Glomerular endothelial cell (primary cell): ENCODE measurements at regions not wholly inside any gene's neighbourhood (a gene's known extent, or its start where the extent isn't known, plus 50 kb on each side); places are given as distances from the start of the nearest gene placed in this dataset.

Source experiments
- DNase-seq: peaks from one replicate; pipeline ENCODE4 v3.0.0-alpha.2; 2011; ENCODE audit warnings: low read depth, low spot score; ENCODE audit errors: extremely low read depth

- no peak for DNase-seq
Measured at GRCh38 chr11:82676483-82677094, 57.1 kb downstream of the FAM181B start.

GRCh38 chr11:82675838-82676237, 57.8 kb downstream of the FAM181B start:
- no peak for DNase-seq

GRCh38 chr11:82673631-82674030, 60.0 kb downstream of the FAM181B start:
- no peak for DNase-seq

- no peak for DNase-seq
Measured at GRCh38 chr11:82671451-82671850, 62.2 kb downstream of the FAM181B start.

GRCh38 chr11:82663535-82663934, 70.1 kb downstream of the FAM181B start:
- DNase-seq, result no peak

- no peak for DNase-seq
Measured at GRCh38 chr11:82653752-82654151, 79.9 kb downstream of the FAM181B start.

- DNase-seq, result no peak
Measured at GRCh38 chr11:82639251-82639650, 94.4 kb downstream of the FAM181B start.

- no peak for DNase-seq
Measured at GRCh38 chr11:82636615-82637014, 97.0 kb downstream of the FAM181B start.

GRCh38 chr11:82634091-82634490, 99.6 kb downstream of the FAM181B start:
- DNase-seq, result no peak

GRCh38 chr11:82631722-82632630, 101.7 kb downstream of the FAM181B start:
- DNase-seq, result no peak

- DNase-seq, result no peak
Measured at GRCh38 chr11:82610671-82611070, 123.0 kb downstream of the FAM181B start.

- no peak for DNase-seq
Measured at GRCh38 chr11:82606738-82607137, 126.9 kb downstream of the FAM181B start.

- no peak for DNase-seq
Measured at GRCh38 chr11:82601711-82602110, 132.0 kb downstream of the FAM181B start.

GRCh38 chr11:82599836-82600235, 133.8 kb downstream of the FAM181B start:
- no peak for DNase-seq

GRCh38 chr11:82586581-82586980, 147.1 kb downstream of the FAM181B start:
- DNase-seq, result no peak

- no peak for DNase-seq
Measured at GRCh38 chr11:82577246-82577645, 156.4 kb downstream of the FAM181B start.

- DNase-seq, result no peak
Measured at GRCh38 chr11:82560836-82561235, 172.8 kb downstream of the FAM181B start.

- no peak for DNase-seq
Measured at GRCh38 chr11:82559609-82560008, 174.1 kb downstream of the FAM181B start.

- no peak for DNase-seq
Measured at GRCh38 chr11:82557274-82557673, 176.4 kb downstream of the FAM181B start.

- DNase-seq, result no peak
Measured at GRCh38 chr11:82556210-82556609, 177.5 kb downstream of the FAM181B start.

GRCh38 chr11:82546661-82547557, 186.8 kb downstream of the FAM181B start:
- DNase-seq, result no peak
